Stimulated activated CD4-positive, alpha-beta T cell treated with anti-CD3 and anti-CD28 coated beads, Interleukin-15, amount 100 ng/mL, for 1 hour (primary cell): ENCODE measurements at regions not wholly inside any gene's neighbourhood (a gene's known extent, or its start where the extent isn't known, plus 50 kb on each side); places are given as distances from the start of the nearest gene placed in this dataset.

Experiments used
- DNase-seq, 2 donors: peaks; one replicate each; pipeline ENCODE4 v3.0.0-alpha.2; 2020; ENCODE audit warnings: low read depth in 1 of 2, low spot score in 1 of 2

GRCh38 chr18:24778810-24779418 lies 318.5 kb downstream of the HRH4 start:
- DNase-seq, result no peak

GRCh38 chr18:24782566-24782965 lies 322.1 kb downstream of the HRH4 start:
- DNase-seq, result no peak

GRCh38 chr18:24785019-24785418 lies 324.6 kb downstream of the HRH4 start:
- DNase-seq, result no peak

- no peak for DNase-seq
Observed at GRCh38 chr18:24786027-24786426, 325.6 kb downstream of the HRH4 start.

GRCh38 chr18:24790347-24790746 lies 329.9 kb downstream of the HRH4 start:
- no peak for DNase-seq

- DNase-seq, result no peak
Observed at GRCh38 chr18:24791751-24792545, 331.5 kb downstream of the HRH4 start.

GRCh38 chr18:24793742-24794141 lies 333.3 kb downstream of the HRH4 start:
- no peak for DNase-seq

- no peak for DNase-seq
Observed at GRCh38 chr18:24795129-24795528, 334.7 kb downstream of the HRH4 start.

- DNase-seq, result no peak
Observed at GRCh38 chr18:24797981-24798380, 337.5 kb downstream of the HRH4 start.

GRCh38 chr18:24799176-24799575 lies 338.7 kb downstream of the HRH4 start:
- DNase-seq, result no peak

GRCh38 chr18:24799720-24800119 lies 339.3 kb downstream of the HRH4 start:
- no peak for DNase-seq

GRCh38 chr18:24801001-24801400 lies 340.6 kb downstream of the HRH4 start:
- no peak for DNase-seq

- no peak for DNase-seq
Observed at GRCh38 chr18:24802456-24802855, 342.0 kb downstream of the HRH4 start.

GRCh38 chr18:24805156-24805555 lies 344.7 kb downstream of the HRH4 start:
- no peak for DNase-seq

GRCh38 chr18:24809173-24809950 lies 348.9 kb downstream of the HRH4 start:
- no peak for DNase-seq

- DNase-seq, result no peak
Observed at GRCh38 chr18:24810561-24811305, 350.3 kb downstream of the HRH4 start.

- DNase-seq, result no peak
Observed at GRCh38 chr18:24811950-24812681, 351.7 kb downstream of the HRH4 start.

GRCh38 chr18:24814521-24814920 lies 354.1 kb downstream of the HRH4 start:
- no peak for DNase-seq

GRCh38 chr18:24817150-24817549 lies 356.7 kb downstream of the HRH4 start:
- no peak for DNase-seq

- no peak for DNase-seq
Observed at GRCh38 chr18:24817587-24818371, 357.3 kb downstream of the HRH4 start.
